ENCODE measurements at regions not wholly inside any gene's neighbourhood (a gene's known extent, or its start where the extent isn't known, plus 50 kb on each side); places are given as distances from the start of the nearest gene placed in this dataset.
A peak's percentile ranks its signal among the peaks of the same experiment; 100 is the strongest.

DNA sequence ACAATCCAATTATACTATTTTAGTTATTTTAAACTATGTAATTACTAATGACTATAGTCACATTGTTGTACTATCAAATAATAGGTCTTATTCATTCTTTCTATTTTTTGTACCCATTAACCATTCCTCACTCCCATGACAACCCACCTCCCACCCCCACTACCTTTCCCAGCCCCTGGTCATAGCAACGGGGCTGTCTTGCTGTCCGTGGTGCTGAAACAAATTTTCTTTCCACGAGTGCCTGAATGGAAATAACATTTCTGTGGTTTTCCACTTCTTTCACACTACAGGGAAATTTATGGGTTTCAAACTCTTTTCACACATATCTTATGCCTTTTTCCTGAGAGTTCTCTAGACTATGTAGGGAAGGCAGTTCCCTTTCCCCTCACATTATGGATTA lies 326.6 kb downstream of the PHKB start:
- DNase-seq (ENCODE audit: low read depth, low spot score), result no peak
- in situ Hi-C loops (cut with HindIII; ENCODE audit: low pct_unique_long_range_greater_than_20kb, low sequenced_read_pairs), result no loop called here

DNA sequence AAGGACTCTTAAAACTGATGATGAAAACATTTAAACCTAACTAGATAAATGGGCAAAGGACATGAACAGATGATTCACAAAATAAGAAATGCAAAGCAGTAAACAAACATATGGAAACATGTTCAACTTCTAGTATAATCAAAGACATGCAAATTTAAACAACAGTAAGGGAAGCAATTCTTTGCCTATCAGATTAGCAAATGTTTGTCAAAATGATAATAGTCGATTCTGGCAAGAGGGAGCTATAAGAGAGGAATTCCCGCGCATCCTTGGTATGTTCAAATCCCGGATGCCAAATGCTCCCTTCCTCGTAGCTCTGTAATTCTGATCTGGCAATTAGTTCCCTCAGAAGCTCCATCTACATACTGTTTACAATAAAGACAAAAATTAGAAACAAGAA lies 320.5 kb downstream of the PHKB start:
- DNase-seq (ENCODE audit: low read depth, low spot score), result no peak
- in situ Hi-C loops (cut with HindIII; ENCODE audit: low pct_unique_long_range_greater_than_20kb, low sequenced_read_pairs), result no loop called here

DNA sequence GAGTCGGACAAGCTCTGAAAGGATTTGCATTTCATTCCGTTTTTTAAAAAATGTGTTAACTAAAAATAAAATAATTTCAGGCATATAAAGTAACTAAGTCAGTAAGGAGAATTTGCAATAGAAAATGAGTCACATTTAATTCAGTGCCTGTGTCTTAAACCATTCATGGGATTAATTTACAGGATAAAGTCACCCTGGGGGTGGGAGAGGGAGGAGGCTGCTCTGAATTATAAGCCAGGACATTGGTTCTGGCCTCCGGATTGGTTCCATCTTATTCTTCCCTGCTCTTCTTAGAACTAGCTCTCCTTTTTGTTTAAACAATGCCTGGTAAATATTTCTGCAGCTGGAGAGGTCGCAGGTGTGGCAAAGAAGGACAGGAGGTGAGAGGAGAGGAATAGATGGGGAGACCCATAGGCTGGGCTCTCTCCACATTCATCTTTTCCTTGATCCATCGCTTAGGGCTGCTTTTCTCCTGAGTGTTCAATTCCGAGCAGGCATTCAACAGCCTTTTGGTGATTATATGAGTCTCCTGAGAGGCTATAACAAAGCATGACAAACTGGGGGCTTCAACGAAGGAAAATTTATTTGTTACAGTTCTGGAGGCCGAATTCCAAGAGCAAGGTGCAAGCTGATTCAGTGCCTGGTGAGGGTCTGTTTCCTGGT lies 319.2 kb downstream of the PHKB start:
- no peak for DNase-seq (ENCODE audit: low read depth, low spot score)
- in situ Hi-C loops (cut with HindIII; ENCODE audit: low pct_unique_long_range_greater_than_20kb, low sequenced_read_pairs), result no loop called here

DNA sequence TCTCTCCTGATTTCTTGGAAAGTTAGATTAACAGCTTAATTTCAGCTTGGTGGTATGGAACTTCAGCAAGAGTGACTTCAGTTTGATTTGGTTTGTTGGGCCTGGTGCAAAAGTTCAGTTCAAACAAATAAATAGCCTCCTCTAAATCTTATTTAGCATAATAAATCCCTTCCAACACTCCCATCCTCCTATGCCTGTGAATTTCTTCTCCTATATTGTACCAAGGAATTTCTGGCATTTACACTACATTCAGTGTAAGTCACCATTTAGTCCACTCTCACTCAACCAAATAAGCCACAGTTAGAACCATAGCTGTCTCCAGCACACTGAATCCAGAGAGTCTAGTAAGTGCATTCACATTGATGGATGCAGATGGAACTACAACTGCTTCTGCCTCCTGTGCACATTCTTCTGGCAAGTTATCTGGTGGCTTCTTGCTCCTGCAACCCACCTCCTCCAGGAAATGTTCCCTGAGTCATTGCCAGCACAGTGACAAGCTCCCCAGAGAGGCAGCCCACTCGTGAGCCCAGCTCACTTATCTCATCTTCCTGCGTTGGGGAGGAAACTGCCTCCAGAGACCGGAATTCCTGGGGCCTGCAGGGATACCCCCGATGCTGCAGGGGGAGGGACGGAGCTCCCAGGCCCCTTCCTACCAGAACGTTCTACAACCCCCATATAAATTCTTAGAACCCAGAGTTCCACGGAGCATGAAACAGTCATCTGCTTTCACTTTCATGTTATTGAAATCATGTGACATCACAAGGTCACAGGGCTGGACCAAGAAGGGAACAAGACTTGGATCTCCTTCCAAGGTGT lies 318.3 kb downstream of the PHKB start:
- in situ Hi-C loops (cut with HindIII; ENCODE audit: low pct_unique_long_range_greater_than_20kb, low sequenced_read_pairs), result no loop called here
- DNase-seq (ENCODE audit: low read depth, low spot score), result peak; percentile 2

DNA sequence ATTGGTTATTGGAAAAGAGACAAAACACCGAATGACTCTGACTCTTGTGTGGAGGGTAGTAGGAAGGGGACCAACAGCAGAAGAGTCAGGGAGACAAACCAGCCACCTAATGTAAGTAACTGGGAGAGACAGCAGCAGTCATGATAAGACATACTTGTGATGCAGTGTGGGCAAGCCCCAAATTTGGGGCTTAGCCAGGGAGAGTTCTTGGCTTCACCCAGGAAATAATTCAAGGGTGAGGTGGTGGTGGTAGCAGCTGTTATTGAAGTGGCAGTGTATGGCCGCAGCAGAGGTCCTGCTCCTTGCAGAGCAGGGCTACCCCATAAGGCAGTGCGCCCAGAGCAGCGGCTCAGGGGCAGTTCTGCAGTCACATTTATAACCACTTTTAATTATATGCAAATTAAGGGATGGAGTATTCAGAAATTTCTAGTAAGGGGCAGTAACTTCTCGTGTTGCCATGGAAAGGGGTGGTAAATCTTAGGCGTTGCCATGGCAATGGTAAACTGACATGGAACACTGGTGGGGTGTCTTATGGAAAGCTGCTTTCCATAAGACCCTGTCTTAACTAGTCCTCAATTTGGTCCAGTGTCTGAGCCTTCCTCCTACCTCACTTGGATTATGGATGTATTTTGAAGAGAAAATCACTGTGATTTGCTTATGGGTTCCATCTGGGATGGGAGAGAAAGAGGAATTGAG lies 317.1 kb downstream of the PHKB start:
- DNase-seq (ENCODE audit: low read depth, low spot score), result no peak
- in situ Hi-C loops (cut with HindIII; ENCODE audit: low pct_unique_long_range_greater_than_20kb, low sequenced_read_pairs), result no loop called here

DNA sequence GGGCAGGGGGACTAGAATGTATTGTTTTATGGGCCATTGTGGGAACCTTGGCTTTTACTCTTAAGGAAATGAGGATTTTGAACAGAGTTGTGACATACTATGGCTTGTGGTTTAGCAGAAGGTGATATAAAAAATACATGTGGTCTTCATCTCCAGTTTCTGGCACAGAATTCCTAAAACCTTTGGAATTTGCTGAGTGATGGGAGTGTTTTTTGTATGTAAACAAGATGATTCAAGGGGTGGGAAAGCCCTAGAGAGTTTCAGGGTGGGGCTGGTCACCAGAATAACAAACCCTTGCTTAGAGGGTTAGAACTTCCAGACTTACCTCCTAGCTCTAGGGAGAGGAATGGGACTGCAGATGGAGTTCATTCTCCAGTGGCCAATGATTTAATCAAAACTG lies 316.1 kb downstream of the PHKB start:
- DNase-seq (ENCODE audit: low read depth, low spot score), result no peak
- in situ Hi-C loops (cut with HindIII; ENCODE audit: low pct_unique_long_range_greater_than_20kb, low sequenced_read_pairs), result no loop called here

DNA sequence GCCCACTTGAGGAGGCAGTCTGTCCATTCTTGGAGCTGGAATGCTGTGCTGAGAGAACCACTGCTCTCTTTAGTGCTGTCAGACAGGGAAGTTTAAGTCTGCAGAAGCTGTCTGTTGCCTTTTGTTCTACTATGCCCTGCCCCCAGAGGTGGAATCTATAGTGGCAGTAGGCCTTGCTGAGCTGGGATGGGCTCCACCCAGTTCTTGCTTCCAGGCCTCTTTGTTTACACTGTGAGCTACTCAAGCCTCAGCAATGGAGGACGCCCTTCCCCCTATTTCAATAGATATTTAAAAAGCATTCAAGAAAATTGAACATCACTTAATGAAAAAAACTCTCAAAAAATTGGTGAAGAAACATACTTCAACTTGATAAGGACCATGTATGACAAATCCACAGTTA lies 313.5 kb downstream of the PHKB start:
- no peak for DNase-seq (ENCODE audit: low read depth, low spot score)
- in situ Hi-C loops (cut with HindIII; ENCODE audit: low pct_unique_long_range_greater_than_20kb, low sequenced_read_pairs), result no loop called here

DNA sequence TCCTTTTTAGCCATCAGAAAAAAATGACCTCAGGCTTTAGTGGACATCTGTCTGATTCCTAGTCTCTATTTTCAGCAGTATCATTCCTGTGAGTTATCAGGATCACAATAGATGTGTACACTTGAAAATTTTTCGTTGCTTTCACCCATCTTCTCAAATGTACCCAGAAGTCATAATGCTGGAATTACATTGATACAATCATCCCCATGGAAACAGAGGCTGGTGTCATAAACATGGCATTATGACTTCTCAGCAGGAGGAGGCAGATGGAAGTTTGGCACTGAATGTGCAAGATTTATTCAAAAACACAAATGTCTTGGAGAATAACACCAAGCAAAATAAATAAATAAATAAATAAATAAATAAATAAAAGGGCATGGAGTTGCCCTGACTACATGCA lies 292.5 kb downstream of the PHKB start:
- in situ Hi-C loops (cut with HindIII; ENCODE audit: low pct_unique_long_range_greater_than_20kb, low sequenced_read_pairs), result no loop called here
- DNase-seq (ENCODE audit: low read depth, low spot score), result no peak

Small RNAs in the stretch of these regions (small RNA-seq; reads per million reads assigned to genes)
- gene AC141846.1, result 0 reads per million in 2 experiments
